ENCODE measurements at regions not wholly inside any gene's neighbourhood (a gene's known extent, or its start where the extent isn't known, plus 50 kb on each side); places are given as distances from the start of the nearest gene placed in this dataset.

- no peak for TF ChIP-seq POLR2A (IDR thresholded peaks at IDR 0.05; ENCODE audit: low read depth)
- no peak for TF ChIP-seq CTCF (IDR thresholded peaks at IDR 0.05)
These were observed 122.7 kb downstream of the SLC38A6 start for GRCh38 chr14:61103541-61104339.
